ENCODE measurements at regions not wholly inside any gene's neighbourhood (a gene's known extent, or its start where the extent isn't known, plus 50 kb on each side); places are given as distances from the start of the nearest gene placed in this dataset.

GRCh38 chr1:232893481-232894313 is 56.7 kb upstream of the NTPCR start:
- no peak for DNase-seq

- DNase-seq: no peak
These were observed 56.0 kb upstream of the NTPCR start for GRCh38 chr1:232894436-232894835.

DNA sequence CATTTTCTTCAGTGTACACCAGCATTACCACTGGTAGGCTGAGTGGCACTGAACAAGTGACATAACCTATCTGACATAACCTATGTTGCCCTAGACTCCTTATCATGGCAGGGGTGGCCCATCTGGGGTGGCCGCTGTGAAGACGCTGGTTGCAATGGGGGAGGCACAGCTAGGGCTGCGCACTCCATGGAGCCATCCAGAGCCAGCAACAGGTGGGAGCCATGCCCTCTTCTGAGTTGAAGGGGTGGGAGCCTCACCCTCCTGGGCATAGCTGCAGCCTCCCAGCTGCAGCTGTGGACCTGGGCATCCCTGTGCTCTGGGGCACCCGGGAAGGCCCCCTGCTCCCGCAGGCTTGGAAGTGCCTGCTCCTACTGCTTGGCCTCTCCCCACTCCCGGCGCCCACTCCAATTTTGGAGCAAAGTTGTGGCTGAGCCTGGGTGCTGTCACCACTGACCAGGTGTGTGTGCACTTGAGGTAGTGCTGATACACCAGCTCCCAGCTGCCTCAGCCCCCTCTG is 52.4 kb upstream of the NTPCR start:
- DNase-seq: no peak

- no peak for DNase-seq
These were observed 51.1 kb upstream of the NTPCR start for GRCh38 chr1:232899268-232899667.

- no peak for DNase-seq
These were observed 50.6 kb upstream of the NTPCR start for GRCh38 chr1:232899839-232900238.
